ENCODE measurements at regions not wholly inside any gene's neighbourhood (a gene's known extent, or its start where the extent isn't known, plus 50 kb on each side); places are given as distances from the start of the nearest gene placed in this dataset.

DNA sequence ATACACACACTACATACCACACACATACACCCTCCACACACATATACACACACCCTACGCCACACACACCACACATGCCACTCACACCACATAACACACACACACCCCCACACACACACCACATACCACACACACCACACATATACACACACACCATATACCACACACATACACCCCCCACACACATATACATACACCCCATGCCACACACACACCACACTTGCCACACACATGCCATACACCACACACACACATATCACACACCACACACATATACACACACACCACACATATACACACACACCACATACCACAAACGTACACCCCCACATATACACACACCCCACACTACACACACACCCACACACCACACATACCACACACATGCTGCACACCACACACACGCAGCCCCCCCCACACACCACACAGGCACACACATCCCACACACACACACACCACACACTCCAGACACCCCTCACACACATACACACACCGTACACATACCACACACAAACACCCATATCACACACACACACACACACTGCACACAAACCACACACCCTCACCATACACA is 76.7 kb upstream of the TMPRSS2 start:
- H3K4me3 ChIP-seq = no peak overlapping the region

DNA sequence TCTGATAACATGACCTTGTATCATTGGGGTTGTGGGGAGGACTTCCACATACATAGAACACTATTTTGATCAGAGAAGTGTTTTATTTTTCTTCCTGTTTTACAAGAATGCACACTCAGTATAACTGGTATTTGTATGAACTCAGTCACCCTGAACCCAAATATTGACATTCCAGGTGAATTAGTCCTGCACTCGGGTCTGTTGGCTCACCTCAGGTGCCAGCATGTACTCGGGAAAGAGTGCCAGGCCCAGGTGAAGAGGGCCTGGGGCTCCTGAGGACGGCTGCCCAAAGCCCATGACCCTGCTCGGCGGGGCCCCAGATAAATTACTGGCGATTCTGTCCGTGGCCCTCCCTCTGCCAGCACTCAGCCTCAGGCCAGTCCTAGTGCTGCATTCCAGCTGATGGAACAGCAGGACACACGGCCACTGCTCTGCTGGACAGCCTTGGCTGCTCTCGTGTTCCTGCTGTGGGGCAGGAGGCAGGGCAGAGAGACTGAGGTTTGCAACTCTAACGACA is 75.4 kb upstream of the TMPRSS2 start:
- intact Hi-C loops (cut with DNase I; ENCODE audit: low total_unique reads) = loop anchor here (10.0 kb wide), 1 partner anchor 59 kb away; no protein-coding TSS in a partner anchor
- Histone ChIP-seq H3K27me3 (no peaks in the 10 kb centered on the region), H3K27ac (peak overlapping the region; percentile 36 to 59), H3K4me1 (no peaks in the 10 kb centered on the region), H3K9me3 (peaks cover 0 to 14% of the 10 kb centered on the region in 2 donors), H3K4me3 (no peak overlapping the region), H3K36me3 (no peaks in the 10 kb centered on the region)
- peak; percentile 40 to 63 for DNase-seq (ENCODE audit: low spot score in 2 of 2)
- no peak for TF ChIP-seq POLR2A (IDR thresholded peaks at IDR 0.05)
- TF ChIP-seq POLR2AphosphoS5 (IDR thresholded peaks at IDR 0.05) = no peak
- TF ChIP-seq, protein P1, sequence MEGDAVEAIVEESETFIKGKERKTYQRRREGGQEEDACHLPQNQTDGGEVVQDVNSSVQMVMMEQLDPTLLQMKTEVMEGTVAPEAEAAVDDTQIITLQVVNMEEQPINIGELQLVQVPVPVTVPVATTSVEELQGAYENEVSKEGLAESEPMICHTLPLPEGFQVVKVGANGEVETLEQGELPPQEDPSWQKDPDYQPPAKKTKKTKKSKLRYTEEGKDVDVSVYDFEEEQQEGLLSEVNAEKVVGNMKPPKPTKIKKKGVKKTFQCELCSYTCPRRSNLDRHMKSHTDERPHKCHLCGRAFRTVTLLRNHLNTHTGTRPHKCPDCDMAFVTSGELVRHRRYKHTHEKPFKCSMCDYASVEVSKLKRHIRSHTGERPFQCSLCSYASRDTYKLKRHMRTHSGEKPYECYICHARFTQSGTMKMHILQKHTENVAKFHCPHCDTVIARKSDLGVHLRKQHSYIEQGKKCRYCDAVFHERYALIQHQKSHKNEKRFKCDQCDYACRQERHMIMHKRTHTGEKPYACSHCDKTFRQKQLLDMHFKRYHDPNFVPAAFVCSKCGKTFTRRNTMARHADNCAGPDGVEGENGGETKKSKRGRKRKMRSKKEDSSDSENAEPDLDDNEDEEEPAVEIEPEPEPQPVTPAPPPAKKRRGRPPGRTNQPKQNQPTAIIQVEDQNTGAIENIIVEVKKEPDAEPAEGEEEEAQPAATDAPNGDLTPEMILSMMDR (IDR thresholded peaks at IDR 0.05) = no peak

More for the DNA sequence above, 76.7 kb upstream of the TMPRSS2 start:
- Histone ChIP-seq H3K36me3 (no peaks in the 10 kb centered on the region), H3K4me1 (no peaks in the 10 kb centered on the region), H3K9me3 (peaks cover 0 to under 1% of the 10 kb centered on the region in 2 donors), H3K27ac (no peak overlapping the region), H3K27me3 (no peaks in the 10 kb centered on the region)
- DNase-seq (ENCODE audit: low spot score in 2 of 2) = peak in 1 of 2 donors; percentile 31
- no peak for TF ChIP-seq POLR2A (IDR thresholded peaks at IDR 0.05)
- TF ChIP-seq, protein P1 (IDR thresholded peaks at IDR 0.05) = no peak
- no peak for TF ChIP-seq POLR2AphosphoS5 (IDR thresholded peaks at IDR 0.05)
- intact Hi-C loops (cut with DNase I; ENCODE audit: low total_unique reads) = loop anchor here (10.0 kb wide), 1 partner anchor 60 kb away; no protein-coding TSS in a partner anchor

DNA sequence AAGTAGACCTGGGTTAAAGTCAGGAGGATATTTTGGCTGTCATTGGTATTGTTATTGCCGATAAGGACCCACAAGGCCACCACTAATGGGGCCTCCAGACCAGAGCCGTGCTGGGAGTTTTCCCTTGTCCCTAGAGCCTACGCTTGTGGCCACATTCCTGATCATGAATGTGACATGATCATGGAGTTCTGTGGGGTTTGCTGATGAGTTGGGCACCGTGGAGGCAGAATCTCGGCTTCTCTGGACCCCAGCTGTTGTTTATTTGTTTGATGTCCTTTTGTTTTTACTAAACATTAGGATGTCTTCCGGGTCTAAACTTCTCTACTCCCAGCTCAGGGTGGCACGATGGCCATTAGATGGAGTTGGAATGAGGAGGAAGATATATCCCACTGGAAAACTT is 74.9 kb upstream of the TMPRSS2 start:
- no peaks in the 10 kb centered on the region for H3K36me3 ChIP-seq
- TF ChIP-seq POLR2A (IDR thresholded peaks at IDR 0.05) (no peak), POLR2AphosphoS5 (IDR thresholded peaks at IDR 0.05) (no peak)
- TF ChIP-seq, protein P1 (IDR thresholded peaks at IDR 0.05) = no peak
- peak in 1 of 2 donors; percentile 13 for DNase-seq (ENCODE audit: low spot score in 2 of 2)
- H3K9me3 ChIP-seq = peaks cover 4 to 18% of the 10 kb centered on the region in 2 donors
- no peaks in the 10 kb centered on the region for H3K4me1 ChIP-seq
- no peaks in the 10 kb centered on the region for H3K27me3 ChIP-seq
- no peak overlapping the region for H3K4me3 ChIP-seq
- H3K27ac ChIP-seq = peak overlapping the region in 1 of 2 donors; percentile 36
- intact Hi-C loops (cut with DNase I; ENCODE audit: low total_unique reads) = loop anchor here (10.0 kb wide), 1 partner anchor 58 kb away; no protein-coding TSS in a partner anchor

DNA sequence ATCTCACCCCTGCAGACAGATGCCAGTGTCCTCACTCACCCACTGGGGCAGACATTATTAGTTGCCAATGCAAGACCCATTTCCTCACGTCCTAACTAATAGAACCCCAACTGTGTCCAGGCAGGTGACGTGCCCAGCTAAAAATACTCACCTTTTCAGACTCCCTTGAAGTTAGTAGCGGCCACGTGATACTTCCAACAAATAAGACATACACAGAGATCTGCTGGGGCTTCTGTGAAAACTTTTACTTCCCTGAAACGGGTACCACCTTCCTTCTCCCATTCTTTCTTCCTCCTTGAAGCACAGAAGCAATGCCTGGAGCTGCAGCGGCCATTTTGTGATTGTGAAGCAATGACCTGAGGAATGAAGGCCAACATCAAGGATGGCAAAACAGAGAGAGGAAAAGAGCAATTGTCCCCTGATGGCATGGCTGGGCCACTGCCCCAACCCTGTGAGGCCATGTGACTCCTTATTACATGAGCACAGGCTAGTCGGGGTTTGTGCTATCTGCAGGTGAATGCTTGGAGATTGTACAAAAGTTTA is 74.4 kb upstream of the TMPRSS2 start:
- Histone ChIP-seq H3K9me3 (peaks cover 9 to 23% of the 10 kb centered on the region in 2 donors), H3K4me3 (no peak overlapping the region), H3K4me1 (no peaks in the 10 kb centered on the region), H3K27ac (peak overlapping the region in 1 of 2 donors; percentile 36), H3K36me3 (no peaks in the 10 kb centered on the region), H3K27me3 (no peaks in the 10 kb centered on the region)
- intact Hi-C loops (cut with DNase I; ENCODE audit: low total_unique reads) = loop anchor here (10.0 kb wide), 1 partner anchor 58 kb away; no protein-coding TSS in a partner anchor
- TF ChIP-seq POLR2AphosphoS5 (IDR thresholded peaks at IDR 0.05) = no peak
- TF ChIP-seq POLR2A (IDR thresholded peaks at IDR 0.05) = no peak
- TF ChIP-seq, protein P1 (IDR thresholded peaks at IDR 0.05) = no peak
- peak in 1 of 2 donors; percentile 11 for DNase-seq (ENCODE audit: low spot score in 2 of 2)
